Epithelial cell of esophagus (primary cell): ENCODE measurements at regions not wholly inside any gene's neighbourhood (a gene's known extent, or its start where the extent isn't known, plus 50 kb on each side); places are given as distances from the start of the nearest gene placed in this dataset.

Experiments
- DNase-seq: peaks from one replicate; pipeline ENCODE4 v3.0.0; 2010; ENCODE audit warnings: low read depth
- H3K4me3 ChIP-seq: 2 replicates; pipeline ENCODE4 v1.5.1; 2011; ENCODE audit warnings: mild to moderate bottlenecking, low read length, control low read depth
- TF ChIP-seq, protein P1 (sequence below): IDR thresholded peaks from 2 replicates; pipeline ENCODE4 v1.5.1; 2011; ENCODE audit warnings: low read depth, mild to moderate bottlenecking, low read length, control low read depth, inconsistent platforms; ENCODE audit not compliant: insufficient read depth; ENCODE audit errors: missing control alignments

DNA sequence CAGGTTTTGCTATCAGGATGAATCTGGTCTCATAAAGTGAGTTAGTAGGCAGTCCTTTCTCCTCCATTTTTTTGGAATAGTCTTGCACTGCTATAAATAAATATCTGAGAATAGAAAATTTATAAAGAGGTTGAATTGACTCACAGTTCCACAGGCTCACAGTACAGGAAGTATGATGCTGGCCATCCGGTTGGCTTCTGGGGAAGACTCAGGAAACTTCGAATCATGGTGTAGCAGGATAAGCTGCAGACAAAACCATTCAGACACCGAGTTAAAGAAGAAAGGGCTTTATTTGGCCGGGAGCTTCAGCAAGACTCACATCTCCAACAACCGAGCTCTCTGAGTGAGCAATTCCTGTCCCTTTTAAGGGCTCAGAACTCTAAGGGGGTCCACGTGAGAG lies 348.2 kb downstream of the KCTD8 start:
- no peak for DNase-seq
- H3K4me3 ChIP-seq = no peak overlapping the region
- TF ChIP-seq, protein P1, sequence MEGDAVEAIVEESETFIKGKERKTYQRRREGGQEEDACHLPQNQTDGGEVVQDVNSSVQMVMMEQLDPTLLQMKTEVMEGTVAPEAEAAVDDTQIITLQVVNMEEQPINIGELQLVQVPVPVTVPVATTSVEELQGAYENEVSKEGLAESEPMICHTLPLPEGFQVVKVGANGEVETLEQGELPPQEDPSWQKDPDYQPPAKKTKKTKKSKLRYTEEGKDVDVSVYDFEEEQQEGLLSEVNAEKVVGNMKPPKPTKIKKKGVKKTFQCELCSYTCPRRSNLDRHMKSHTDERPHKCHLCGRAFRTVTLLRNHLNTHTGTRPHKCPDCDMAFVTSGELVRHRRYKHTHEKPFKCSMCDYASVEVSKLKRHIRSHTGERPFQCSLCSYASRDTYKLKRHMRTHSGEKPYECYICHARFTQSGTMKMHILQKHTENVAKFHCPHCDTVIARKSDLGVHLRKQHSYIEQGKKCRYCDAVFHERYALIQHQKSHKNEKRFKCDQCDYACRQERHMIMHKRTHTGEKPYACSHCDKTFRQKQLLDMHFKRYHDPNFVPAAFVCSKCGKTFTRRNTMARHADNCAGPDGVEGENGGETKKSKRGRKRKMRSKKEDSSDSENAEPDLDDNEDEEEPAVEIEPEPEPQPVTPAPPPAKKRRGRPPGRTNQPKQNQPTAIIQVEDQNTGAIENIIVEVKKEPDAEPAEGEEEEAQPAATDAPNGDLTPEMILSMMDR = no peak

DNA sequence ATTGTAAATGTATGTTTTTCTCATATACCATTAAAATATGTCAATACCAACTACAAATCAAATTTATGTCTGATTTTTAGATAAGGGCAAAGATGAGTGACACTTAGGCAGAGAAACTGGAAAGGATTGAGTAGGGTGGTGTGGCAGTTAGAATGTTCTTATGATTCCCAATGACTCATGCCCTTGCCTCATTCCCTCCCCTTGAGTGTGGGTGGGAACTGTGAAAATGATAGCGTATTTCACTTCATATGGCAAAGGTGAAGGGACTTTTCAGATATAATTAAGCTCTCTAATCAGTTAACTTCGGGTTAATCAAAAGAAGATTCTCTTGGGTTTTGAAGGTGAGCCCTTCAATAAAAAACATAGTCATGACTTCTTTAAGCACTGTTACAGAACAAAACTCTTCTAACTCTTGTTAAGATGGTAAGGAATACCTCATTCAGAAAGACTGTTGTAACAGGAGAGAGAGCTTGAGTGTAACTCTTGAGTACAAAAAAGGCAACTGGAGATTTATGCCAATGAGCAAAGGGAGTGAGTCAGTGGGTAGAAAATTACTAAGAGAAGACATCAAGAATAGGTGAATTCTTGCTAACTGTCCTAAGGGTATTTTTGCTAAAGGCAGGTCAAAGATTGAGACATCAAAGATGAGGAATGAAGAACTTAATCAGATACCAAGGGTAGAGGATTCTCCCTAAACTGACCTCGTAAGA lies 329.5 kb downstream of the KCTD8 start:
- H3K4me3 ChIP-seq = no peak overlapping the region
- peak; percentile 84 for DNase-seq
- TF ChIP-seq, protein P1 = no peak

DNA sequence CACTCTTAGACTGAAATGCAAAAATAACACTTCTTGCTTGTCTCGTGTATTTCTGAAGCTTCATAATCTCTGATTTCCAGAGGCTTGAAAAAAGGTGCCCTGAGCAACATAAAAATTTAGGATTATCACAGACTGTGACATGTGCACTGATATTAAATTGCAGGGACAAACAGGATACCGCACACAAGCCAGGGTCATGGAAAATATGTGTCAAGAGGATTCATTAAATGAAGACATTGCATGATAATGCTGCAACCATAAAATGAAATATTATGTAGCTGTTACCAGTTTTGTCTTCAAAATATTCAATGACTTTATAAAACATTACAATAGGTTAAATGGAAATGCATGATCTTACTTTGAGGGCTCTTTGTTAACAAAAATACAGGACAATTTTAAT lies 328.0 kb downstream of the KCTD8 start:
- DNase-seq = no peak
- no peak overlapping the region for H3K4me3 ChIP-seq
- TF ChIP-seq, protein P1 = no peak

DNA sequence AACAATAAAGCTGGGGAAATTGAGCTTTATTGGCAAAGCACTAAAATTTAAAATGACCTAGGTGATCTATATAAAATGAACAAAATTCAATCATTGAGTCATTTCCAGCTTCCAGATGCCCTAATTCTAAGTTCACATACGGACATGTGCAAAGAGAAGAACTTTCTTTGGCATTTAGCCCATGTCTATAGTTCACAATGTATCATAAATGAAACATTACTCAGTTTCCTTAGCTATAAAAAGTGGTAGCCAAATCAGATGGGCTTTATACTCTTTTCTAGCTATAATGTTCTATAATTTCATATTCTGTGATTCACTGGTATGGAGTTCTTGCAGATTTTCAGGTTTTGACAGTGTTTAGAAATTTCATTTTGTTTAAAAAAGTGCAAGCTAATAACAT lies 327.4 kb downstream of the KCTD8 start:
- DNase-seq = peak; percentile 36
- TF ChIP-seq, protein P1 = no peak
- no peak overlapping the region for H3K4me3 ChIP-seq
